ENCODE measurements at regions not wholly inside any gene's neighbourhood (a gene's known extent, or its start where the extent isn't known, plus 50 kb on each side); places are given as distances from the start of the nearest gene placed in this dataset.

- H3K36me3 ChIP-seq = no peaks in the 10 kb centered on the region
- H3K9me3 ChIP-seq = no peaks in the 10 kb centered on the region
- no peaks in the 10 kb centered on the region for H3K4me1 ChIP-seq
- no peak overlapping the region for H3K4me3 ChIP-seq
- no peak overlapping the region for H3K27ac ChIP-seq
- no peak for TF ChIP-seq EP300 (IDR thresholded peaks at IDR 0.05)
- no peak for TF ChIP-seq POLR2A (IDR thresholded peaks at IDR 0.05)
- TF ChIP-seq CTCF (IDR thresholded peaks at IDR 0.05) = no peak
- no peak for TF ChIP-seq POLR2AphosphoS5 (IDR thresholded peaks at IDR 0.05)
- WGBS, 2 donors = 20 to 30% methylated on average over 4 of the region's 4 CpGs
- DNase-seq = no peak
- no peak for ATAC-seq (ENCODE audit: low FRiP score in 2 of 2)
- H3K27me3 ChIP-seq = no peaks in the 10 kb centered on the region
Observed at GRCh38 chr4:173924561-173924960, 358.9 kb downstream of the FBXO8 start.

GRCh38 chr4:173919861-173920260, 363.6 kb downstream of the FBXO8 start:
- TF ChIP-seq EP300 (IDR thresholded peaks at IDR 0.05) (no peak), POLR2AphosphoS5 (IDR thresholded peaks at IDR 0.05) (no peak), POLR2A (IDR thresholded peaks at IDR 0.05) (no peak), CTCF (IDR thresholded peaks at IDR 0.05) (no peak)
- no peaks in the 10 kb centered on the region for H3K4me1 ChIP-seq
- no peaks in the 10 kb centered on the region for H3K36me3 ChIP-seq
- ATAC-seq (ENCODE audit: low FRiP score in 2 of 2) = no peak
- no peak overlapping the region for H3K27ac ChIP-seq
- 14 to 41% methylated on average over 1 of the region's 1 CpG for WGBS, 2 donors
- no peaks in the 10 kb centered on the region for H3K27me3 ChIP-seq
- no peak for DNase-seq
- no peak overlapping the region for H3K4me3 ChIP-seq
- no peaks in the 10 kb centered on the region for H3K9me3 ChIP-seq

GRCh38 chr4:173919196-173919595, 364.3 kb downstream of the FBXO8 start:
- no peak for ATAC-seq (ENCODE audit: low FRiP score in 2 of 2)
- Histone ChIP-seq H3K4me3 (no peak overlapping the region), H3K27me3 (no peaks in the 10 kb centered on the region), H3K9me3 (no peaks in the 10 kb centered on the region), H3K27ac (no peak overlapping the region), H3K4me1 (no peaks in the 10 kb centered on the region), H3K36me3 (no peaks in the 10 kb centered on the region)
- DNase-seq = no peak
- no peak for TF ChIP-seq POLR2A (IDR thresholded peaks at IDR 0.05)
- no peak for TF ChIP-seq POLR2AphosphoS5 (IDR thresholded peaks at IDR 0.05)
- TF ChIP-seq CTCF (IDR thresholded peaks at IDR 0.05) = no peak
- no peak for TF ChIP-seq EP300 (IDR thresholded peaks at IDR 0.05)
- WGBS, 2 donors = 43 to 45% methylated on average over 2 of the region's 2 CpGs

- ATAC-seq (ENCODE audit: low FRiP score in 2 of 2) = peak in 1 of 2 donors; percentile 73
- no peak overlapping the region for H3K4me3 ChIP-seq
- TF ChIP-seq POLR2A (IDR thresholded peaks at IDR 0.05) (no peak), CTCF (IDR thresholded peaks at IDR 0.05) (no peak), EP300 (IDR thresholded peaks at IDR 0.05) (no peak), POLR2AphosphoS5 (IDR thresholded peaks at IDR 0.05) (no peak)
- no peak for DNase-seq
- 43% methylated on average over 8 of the region's 8 CpGs for WGBS, 2 donors
- H3K9me3 ChIP-seq = no peaks in the 10 kb centered on the region
- H3K4me1 ChIP-seq = no peaks in the 10 kb centered on the region
- H3K27me3 ChIP-seq = no peaks in the 10 kb centered on the region
- no peaks in the 10 kb centered on the region for H3K36me3 ChIP-seq
- no peak overlapping the region for H3K27ac ChIP-seq
Observed at GRCh38 chr4:173917255-173917960, 366.1 kb downstream of the FBXO8 start.

- H3K27me3 ChIP-seq = no peaks in the 10 kb centered on the region
- ATAC-seq (ENCODE audit: low FRiP score in 2 of 2) = no peak
- H3K36me3 ChIP-seq = no peaks in the 10 kb centered on the region
- H3K27ac ChIP-seq = no peak overlapping the region
- H3K9me3 ChIP-seq = no peaks in the 10 kb centered on the region
- H3K4me3 ChIP-seq = no peak overlapping the region
- 88 to 90% methylated on average over 6 of the region's 6 CpGs for WGBS, 2 donors
- TF ChIP-seq CTCF (IDR thresholded peaks at IDR 0.05) (no peak), POLR2AphosphoS5 (IDR thresholded peaks at IDR 0.05) (no peak), EP300 (IDR thresholded peaks at IDR 0.05) (no peak), POLR2A (IDR thresholded peaks at IDR 0.05) (no peak)
- DNase-seq = no peak
- H3K4me1 ChIP-seq = no peaks in the 10 kb centered on the region
Observed at GRCh38 chr4:173913496-173913895, 370.0 kb downstream of the FBXO8 start.
